Fibroblast of lung (primary cell): ENCODE measurements at regions not wholly inside any gene's neighbourhood (a gene's known extent, or its start where the extent isn't known, plus 50 kb on each side); places are given as distances from the start of the nearest gene placed in this dataset.

Experiments used
- DNase-seq, 2 donors: peaks; one replicate each; pipeline versions ENCODE4 v3.0.0 to v3.0.0-alpha.2; 2010; ENCODE audit warnings: low read depth in 2 of 2
- H2AFZ ChIP-seq: 2 replicates; pipeline ENCODE4 v1.5.1; 2012; ENCODE audit warnings: low read length, control low read depth, inconsistent platforms
- H3K27ac ChIP-seq: 2 replicates; pipeline ENCODE4 v1.5.1; 2011; ENCODE audit warnings: low read length, control low read depth; ENCODE audit not compliant: insufficient read depth
- H3K27me3 ChIP-seq: 2 replicates; pipeline ENCODE4 v1.5.1; 2011; ENCODE audit warnings: mild to moderate bottlenecking, low read length; ENCODE audit not compliant: control insufficient read depth, insufficient read depth
- H3K36me3 ChIP-seq: 2 replicates; pipeline ENCODE4 v1.5.1; 2011; ENCODE audit warnings: low read length; ENCODE audit not compliant: control insufficient read depth, insufficient read depth
- H3K4me1 ChIP-seq: 2 replicates; pipeline ENCODE4 v1.5.1; 2011; ENCODE audit warnings: low read length; ENCODE audit not compliant: control insufficient read depth, insufficient read depth; ENCODE audit errors: extremely low read depth
- H3K4me2 ChIP-seq: 2 replicates; pipeline ENCODE4 v1.5.1; 2011; ENCODE audit warnings: low read length, control low read depth; ENCODE audit not compliant: insufficient read depth; ENCODE audit errors: extremely low read depth
- H3K4me3 ChIP-seq, 4 experiments: fragments of 200-600 bp in 1 of 4; sonication (generic) in 1 of 4; replicated peaks in 1 of 4; 2 replicates each; pipeline ENCODE4 v1.5.1; 2011 to 2016; ENCODE audit warnings: low read length in 4 of 4, low read depth in 3 of 4, mild to moderate bottlenecking in 3 of 4, control low read depth in 2 of 4, inconsistent platforms in 1 of 4, mixed read lengths in 1 of 4; ENCODE audit not compliant: insufficient read depth in 1 of 4; ENCODE audit errors: control extremely low read depth in 1 of 4
- H3K79me2 ChIP-seq: 2 replicates; pipeline ENCODE4 v1.5.1; 2012; ENCODE audit warnings: mild to moderate bottlenecking, low read length, inconsistent platforms; ENCODE audit not compliant: control insufficient read depth, insufficient read depth
- H3K9ac ChIP-seq: 2 replicates; pipeline ENCODE4 v1.5.1; 2011; ENCODE audit warnings: mild to moderate bottlenecking, low read length, control low read depth; ENCODE audit not compliant: insufficient read depth
- H3K9me3 ChIP-seq: 2 replicates; pipeline ENCODE4 v1.5.1; 2012; ENCODE audit warnings: low read depth, low read length; ENCODE audit not compliant: control insufficient read depth, insufficient read depth
- H4K20me1 ChIP-seq: 2 replicates; pipeline ENCODE4 v1.5.1; 2011; ENCODE audit warnings: low read length; ENCODE audit not compliant: control insufficient read depth, insufficient read depth; ENCODE audit errors: extremely low read depth
- EZH2 ChIP-seq: IDR thresholded peaks from 2 replicates; pipeline ENCODE4 v1.5.1; 2012; ENCODE audit warnings: low read length, control low read depth, mild to moderate bottlenecking; ENCODE audit errors: missing control alignments
- TF ChIP-seq, protein P1 (sequence below), 2 donors: IDR thresholded peaks in 1 of 2; conservative IDR thresholded peaks in 1 of 2; 1 replicate in 1 of 2; 2 replicates in 1 of 2; pipeline ENCODE4 v1.5.1; 2011 to 2012; ENCODE audit warnings: low read length in 2 of 2, control low read depth in 1 of 2, inconsistent platforms in 1 of 2, low read depth in 1 of 2, mild to moderate bottlenecking in 1 of 2

DNA sequence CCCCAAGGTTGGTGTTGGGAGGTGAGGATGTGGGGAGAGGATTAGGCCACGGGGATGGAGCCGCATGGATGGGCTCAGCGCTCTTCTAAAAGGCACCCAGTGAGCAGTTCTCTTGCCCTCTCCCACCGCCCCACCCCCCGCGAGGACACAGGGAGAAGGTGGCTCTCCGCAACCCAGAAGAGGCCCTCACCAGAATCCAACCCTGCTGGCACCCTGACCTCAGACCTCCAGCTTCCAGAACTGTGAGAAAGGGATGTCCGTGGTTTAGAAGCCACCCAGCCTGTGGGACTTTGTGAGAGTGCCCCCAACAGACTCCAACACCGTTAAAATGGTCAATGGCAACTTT lies 242.8 kb upstream of the PPP2R2D start:
- H3K4me1 ChIP-seq: no peaks in the 10 kb centered on the region
- H3K9me3 ChIP-seq: no peaks in the 10 kb centered on the region
- H3K9ac ChIP-seq: no peak overlapping the region
- H2AFZ ChIP-seq: no peak overlapping the region
- DNase-seq: no peak
- H4K20me1 ChIP-seq: no peaks in the 10 kb centered on the region
- no peak for TF ChIP-seq EZH2
- TF ChIP-seq, protein P1, sequence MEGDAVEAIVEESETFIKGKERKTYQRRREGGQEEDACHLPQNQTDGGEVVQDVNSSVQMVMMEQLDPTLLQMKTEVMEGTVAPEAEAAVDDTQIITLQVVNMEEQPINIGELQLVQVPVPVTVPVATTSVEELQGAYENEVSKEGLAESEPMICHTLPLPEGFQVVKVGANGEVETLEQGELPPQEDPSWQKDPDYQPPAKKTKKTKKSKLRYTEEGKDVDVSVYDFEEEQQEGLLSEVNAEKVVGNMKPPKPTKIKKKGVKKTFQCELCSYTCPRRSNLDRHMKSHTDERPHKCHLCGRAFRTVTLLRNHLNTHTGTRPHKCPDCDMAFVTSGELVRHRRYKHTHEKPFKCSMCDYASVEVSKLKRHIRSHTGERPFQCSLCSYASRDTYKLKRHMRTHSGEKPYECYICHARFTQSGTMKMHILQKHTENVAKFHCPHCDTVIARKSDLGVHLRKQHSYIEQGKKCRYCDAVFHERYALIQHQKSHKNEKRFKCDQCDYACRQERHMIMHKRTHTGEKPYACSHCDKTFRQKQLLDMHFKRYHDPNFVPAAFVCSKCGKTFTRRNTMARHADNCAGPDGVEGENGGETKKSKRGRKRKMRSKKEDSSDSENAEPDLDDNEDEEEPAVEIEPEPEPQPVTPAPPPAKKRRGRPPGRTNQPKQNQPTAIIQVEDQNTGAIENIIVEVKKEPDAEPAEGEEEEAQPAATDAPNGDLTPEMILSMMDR (conservative IDR thresholded peaks at IDR 0.05 in 1 of 2, IDR thresholded peaks at IDR 0.05 in 1 of 2; ENCODE audit: low read depth in 1 of 2, low read length in 2 of 2): no peak
- H3K36me3 ChIP-seq: no peaks in the 10 kb centered on the region
- no peaks in the 10 kb centered on the region for H3K27me3 ChIP-seq
- H3K27ac ChIP-seq: no peak overlapping the region
- no peak overlapping the region for H3K4me3 ChIP-seq
- no peak overlapping the region for H3K4me2 ChIP-seq
- no peaks in the 10 kb centered on the region for H3K79me2 ChIP-seq

DNA sequence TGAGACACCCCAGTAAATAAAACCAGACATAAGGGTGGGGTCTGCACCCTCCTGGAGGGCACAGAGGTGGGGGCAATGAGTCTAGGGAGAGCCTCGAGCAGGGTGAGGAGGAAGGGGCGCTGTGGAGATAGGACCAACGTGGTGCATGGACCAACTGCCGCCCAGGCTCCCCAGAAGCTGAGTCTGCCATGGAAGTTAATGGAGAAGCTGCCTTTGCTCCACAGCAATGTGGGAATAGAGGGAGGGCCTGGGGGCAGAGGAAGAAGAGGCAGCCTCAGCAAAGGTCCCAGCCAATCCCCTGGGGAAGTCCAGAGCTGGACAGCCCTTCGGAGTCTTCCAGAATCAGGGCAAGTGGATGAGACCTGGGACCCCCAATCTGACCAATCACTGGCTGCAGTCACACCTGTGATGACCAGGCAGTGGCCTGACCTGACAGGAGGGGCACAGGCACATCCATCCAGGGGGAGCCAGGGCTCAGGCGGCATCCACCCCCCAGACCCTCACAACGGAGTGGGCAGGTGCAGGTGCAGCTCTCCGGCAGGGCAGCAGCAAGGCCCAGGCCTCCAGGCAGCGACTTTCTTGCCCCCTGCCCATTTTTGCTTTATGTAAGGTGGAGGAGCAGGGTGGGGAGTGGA lies 242.2 kb upstream of the PPP2R2D start:
- Histone ChIP-seq H3K4me1 (no peaks in the 10 kb centered on the region), H4K20me1 (no peaks in the 10 kb centered on the region), H2AFZ (no peak overlapping the region), H3K4me2 (no peak overlapping the region), H3K27ac (no peak overlapping the region), H3K27me3 (no peaks in the 10 kb centered on the region), H3K36me3 (no peaks in the 10 kb centered on the region), H3K9me3 (no peaks in the 10 kb centered on the region), H3K79me2 (no peaks in the 10 kb centered on the region), H3K9ac (no peak overlapping the region), H3K4me3 (no peak overlapping the region)
- no peak for DNase-seq
- TF ChIP-seq, protein P1 (conservative IDR thresholded peaks at IDR 0.05 in 1 of 2, IDR thresholded peaks at IDR 0.05 in 1 of 2; ENCODE audit: low read depth in 1 of 2, low read length in 2 of 2): no peak
- no peak for TF ChIP-seq EZH2

DNA sequence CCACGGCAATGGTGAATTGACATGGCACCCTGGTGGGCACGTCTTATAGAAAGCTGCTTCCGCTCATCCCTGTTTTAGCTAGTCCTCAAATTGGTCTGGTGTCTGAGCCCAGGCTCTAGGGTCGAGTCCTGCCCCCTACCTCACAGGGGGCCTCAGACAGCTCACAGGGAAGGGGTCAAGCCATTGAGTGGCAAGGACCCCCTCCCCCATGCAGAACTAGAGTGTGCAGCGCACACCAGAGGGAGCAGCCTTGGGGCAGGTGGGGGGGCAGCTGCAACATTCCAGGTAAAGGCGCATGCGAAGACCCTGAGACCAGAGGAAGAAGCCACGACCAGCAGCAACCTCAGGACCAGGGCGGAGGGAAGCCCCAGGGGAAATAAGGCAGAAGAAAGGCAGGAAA lies 240.4 kb upstream of the PPP2R2D start:
- H4K20me1 ChIP-seq: no peaks in the 10 kb centered on the region
- H2AFZ ChIP-seq: no peak overlapping the region
- no peak overlapping the region for H3K27ac ChIP-seq
- H3K4me1 ChIP-seq: no peaks in the 10 kb centered on the region
- DNase-seq: no peak
- no peak overlapping the region for H3K4me3 ChIP-seq
- no peaks in the 10 kb centered on the region for H3K27me3 ChIP-seq
- no peaks in the 10 kb centered on the region for H3K9me3 ChIP-seq
- no peaks in the 10 kb centered on the region for H3K36me3 ChIP-seq
- H3K4me2 ChIP-seq: no peak overlapping the region
- H3K9ac ChIP-seq: no peak overlapping the region
- TF ChIP-seq EZH2: no peak
- TF ChIP-seq, protein P1 (conservative IDR thresholded peaks at IDR 0.05 in 1 of 2, IDR thresholded peaks at IDR 0.05 in 1 of 2; ENCODE audit: low read depth in 1 of 2, low read length in 2 of 2): no peak
- no peaks in the 10 kb centered on the region for H3K79me2 ChIP-seq
